ENCODE measurements at regions not wholly inside any gene's neighbourhood (a gene's known extent, or its start where the extent isn't known, plus 50 kb on each side); places are given as distances from the start of the nearest gene placed in this dataset.
A peak's percentile ranks its signal among the peaks of the same experiment; 100 is the strongest.
"Not testable (repeated sequence)": the region's sequence is repeated elsewhere in the genome, so short reads cannot be mapped to it uniquely, and the experiment has no call there.

GRCh38 chr6:80535914-80536565, 429.6 kb downstream of the BCKDHB start:
- H3K4me1 ChIP-seq (ENCODE audit: control insufficient read depth, insufficient read depth, low read length), result peaks cover 16% of the 10 kb centered on the region
- no peaks in the 10 kb centered on the region for H3K36me3 ChIP-seq (ENCODE audit: insufficient read depth, low read length)
- no peak overlapping the region for H3K4me3 ChIP-seq (ENCODE audit: low read length)
- H3K4me2 ChIP-seq (ENCODE audit: low read length), result no peak overlapping the region
- H3K27me3 ChIP-seq (ENCODE audit: control insufficient read depth, insufficient read depth, low read length), result no peaks in the 10 kb centered on the region
- peaks cover 3% of the 10 kb centered on the region for H3K9me3 ChIP-seq (replicated peaks; ENCODE audit: low read length)
- H3K9ac ChIP-seq (ENCODE audit: low read depth, low read length), result no peak overlapping the region

DNA sequence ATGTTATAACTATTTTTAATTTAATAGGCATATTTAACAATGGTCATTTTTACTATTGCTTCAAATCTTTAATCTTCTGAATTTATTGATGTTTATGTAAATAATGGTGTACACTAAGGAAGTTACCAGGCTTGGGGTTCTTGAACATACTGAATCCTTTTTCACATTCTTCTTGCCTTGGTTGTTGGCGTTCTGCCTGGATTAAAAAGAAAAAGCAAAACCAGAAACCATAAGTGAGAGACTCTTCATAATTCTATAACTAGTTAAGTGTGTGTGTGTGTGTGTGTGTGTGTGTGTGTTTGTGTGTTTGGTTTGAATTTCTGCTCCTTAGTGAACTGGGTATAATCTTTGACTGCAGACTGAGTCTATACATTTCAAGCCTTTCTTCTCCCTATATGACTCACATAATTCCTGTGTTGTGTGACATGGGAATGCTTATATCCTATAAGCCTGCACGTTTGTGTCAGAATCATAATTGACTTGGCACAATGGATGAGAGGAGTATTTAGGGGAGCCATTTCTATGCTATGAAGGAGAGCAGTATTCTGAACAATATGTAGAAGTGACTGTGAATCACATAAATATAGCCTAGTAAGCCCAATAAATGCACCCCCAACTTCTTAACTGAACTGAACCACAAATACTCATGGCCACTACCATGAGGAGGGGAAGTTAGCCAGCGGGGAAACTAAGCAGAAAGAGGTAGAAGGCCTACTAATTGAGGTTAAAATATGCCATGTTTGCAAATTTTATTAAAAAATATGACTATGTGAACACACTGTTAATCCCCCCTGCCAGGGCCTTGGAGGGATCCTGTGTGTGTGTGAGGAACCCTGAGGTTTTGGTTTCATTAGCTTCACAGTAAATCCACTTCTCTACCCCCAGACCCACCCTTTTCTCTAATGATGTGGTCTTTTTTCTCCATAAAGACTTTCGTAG, 425.5 kb downstream of the BCKDHB start:
- H3K4me3 ChIP-seq (ENCODE audit: low read length), result no peak overlapping the region
- no peaks in the 10 kb centered on the region for H3K27me3 ChIP-seq (ENCODE audit: control insufficient read depth, insufficient read depth, low read length)
- no peaks in the 10 kb centered on the region for H3K36me3 ChIP-seq (ENCODE audit: insufficient read depth, low read length)
- no peak overlapping the region for H3K9ac ChIP-seq (ENCODE audit: low read depth, low read length)
- H3K4me1 ChIP-seq (ENCODE audit: control insufficient read depth, insufficient read depth, low read length), result no peaks in the 10 kb centered on the region
- H3K4me2 ChIP-seq (ENCODE audit: low read length), result no peak overlapping the region
- peaks cover 3% of the 10 kb centered on the region for H3K9me3 ChIP-seq (replicated peaks; ENCODE audit: low read length)

DNA sequence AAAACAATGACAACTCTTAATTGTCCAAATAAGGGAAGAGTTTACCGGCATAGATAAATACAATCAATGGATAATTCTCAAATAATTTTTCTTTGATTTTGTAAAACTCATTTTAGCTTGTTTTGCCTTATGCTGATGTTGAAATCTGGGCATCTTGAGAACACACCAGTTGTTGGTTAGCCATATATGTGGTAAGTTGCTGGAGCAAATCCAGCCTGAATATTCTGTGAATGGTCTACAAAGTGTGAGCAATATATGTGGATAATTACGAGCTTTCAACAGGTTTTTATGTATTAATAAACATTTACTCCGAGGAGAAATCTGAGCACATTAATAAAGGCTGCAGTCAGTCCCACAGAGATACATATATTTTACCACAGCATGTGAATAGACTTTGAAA, 423.6 kb downstream of the BCKDHB start:
- H3K36me3 ChIP-seq (ENCODE audit: insufficient read depth, low read length), result no peaks in the 10 kb centered on the region
- no peak overlapping the region for H3K4me3 ChIP-seq (ENCODE audit: low read length)
- H3K9me3 ChIP-seq (replicated peaks; ENCODE audit: low read length), result no peaks in the 10 kb centered on the region
- H3K4me2 ChIP-seq (ENCODE audit: low read length), result no peak overlapping the region
- H3K27me3 ChIP-seq (ENCODE audit: control insufficient read depth, insufficient read depth, low read length), result no peaks in the 10 kb centered on the region
- H3K4me1 ChIP-seq (ENCODE audit: control insufficient read depth, insufficient read depth, low read length), result no peaks in the 10 kb centered on the region
- no peak overlapping the region for H3K9ac ChIP-seq (ENCODE audit: low read depth, low read length)

DNA sequence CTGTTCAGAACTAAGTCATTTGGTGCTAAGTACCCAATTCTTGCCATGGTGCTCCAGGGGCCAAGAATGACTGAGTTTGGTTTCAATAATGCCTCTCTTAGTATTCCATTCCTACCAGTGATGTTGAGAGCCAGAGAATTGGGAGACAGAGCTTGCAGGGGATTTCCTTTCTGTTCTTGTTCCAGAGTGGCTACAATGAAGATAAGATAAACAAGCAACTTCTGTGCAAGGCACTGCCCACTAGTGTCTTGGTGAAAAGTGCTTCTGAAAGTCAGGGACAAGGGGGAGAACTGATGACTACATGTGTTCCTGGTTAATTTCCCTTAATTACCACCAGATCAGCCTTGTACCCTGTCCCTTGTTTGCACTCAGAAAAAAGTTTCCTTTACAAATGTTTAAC, 421.6 kb downstream of the BCKDHB start:
- Histone ChIP-seq H3K9me3 (replicated peaks; ENCODE audit: low read length) (no peaks in the 10 kb centered on the region), H3K4me2 (ENCODE audit: low read length) (no peak overlapping the region), H3K36me3 (ENCODE audit: insufficient read depth, low read length) (no peaks in the 10 kb centered on the region), H3K4me3 (ENCODE audit: low read length) (no peak overlapping the region), H3K9ac (ENCODE audit: low read depth, low read length) (no peak overlapping the region), H3K4me1 (ENCODE audit: control insufficient read depth, insufficient read depth, low read length) (peaks cover 11% of the 10 kb centered on the region), H3K27me3 (ENCODE audit: control insufficient read depth, insufficient read depth, low read length) (no peaks in the 10 kb centered on the region)

- H3K36me3 ChIP-seq (ENCODE audit: insufficient read depth, low read length), result no peaks in the 10 kb centered on the region
- H3K27me3 ChIP-seq (ENCODE audit: control insufficient read depth, insufficient read depth, low read length), result no peaks in the 10 kb centered on the region
- H3K4me3 ChIP-seq (ENCODE audit: low read length), result no peak overlapping the region
- no peaks in the 10 kb centered on the region for H3K9me3 ChIP-seq (replicated peaks; ENCODE audit: low read length)
- H3K4me1 ChIP-seq (ENCODE audit: control insufficient read depth, insufficient read depth, low read length), result peaks cover 16% of the 10 kb centered on the region
- no peak overlapping the region for H3K4me2 ChIP-seq (ENCODE audit: low read length)
- no peak overlapping the region for H3K9ac ChIP-seq (ENCODE audit: low read depth, low read length)
These were observed 421.1 kb downstream of the BCKDHB start for GRCh38 chr6:80527552-80528052.

DNA sequence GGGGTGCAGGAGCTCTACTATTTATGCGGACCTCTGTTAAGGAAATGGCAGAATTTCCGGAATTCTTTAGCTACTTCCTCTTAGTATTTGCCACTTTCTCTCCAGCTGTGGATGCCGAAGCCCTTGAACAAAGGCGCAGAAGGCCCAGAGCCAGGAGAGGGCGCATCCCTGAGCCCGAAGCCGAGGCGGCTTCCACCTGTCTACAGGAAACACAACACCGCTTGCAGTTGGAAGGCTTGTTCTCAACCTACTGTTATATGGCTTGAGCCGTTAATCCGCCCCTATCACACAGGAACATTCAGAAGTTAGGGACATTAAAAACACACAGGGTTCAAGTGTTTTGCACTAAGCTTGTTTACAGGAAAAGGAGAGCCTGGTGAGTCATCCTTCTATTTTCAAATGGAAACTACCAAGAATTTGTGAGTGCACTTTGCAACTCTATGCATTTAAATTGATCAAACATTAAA, 417.1 kb downstream of the BCKDHB start:
- H3K4me3 ChIP-seq (ENCODE audit: low read length), result no peak overlapping the region
- peak overlapping the region; percentile 44 for H3K4me2 ChIP-seq (ENCODE audit: low read length)
- H3K9me3 ChIP-seq (replicated peaks; ENCODE audit: low read length), result no peaks in the 10 kb centered on the region
- H3K27me3 ChIP-seq (ENCODE audit: control insufficient read depth, insufficient read depth, low read length), result no peaks in the 10 kb centered on the region
- H3K9ac ChIP-seq (ENCODE audit: low read depth, low read length), result no peak overlapping the region
- H3K4me1 ChIP-seq (ENCODE audit: control insufficient read depth, insufficient read depth, low read length), result peaks cover 34% of the 10 kb centered on the region
- no peaks in the 10 kb centered on the region for H3K36me3 ChIP-seq (ENCODE audit: insufficient read depth, low read length)

DNA sequence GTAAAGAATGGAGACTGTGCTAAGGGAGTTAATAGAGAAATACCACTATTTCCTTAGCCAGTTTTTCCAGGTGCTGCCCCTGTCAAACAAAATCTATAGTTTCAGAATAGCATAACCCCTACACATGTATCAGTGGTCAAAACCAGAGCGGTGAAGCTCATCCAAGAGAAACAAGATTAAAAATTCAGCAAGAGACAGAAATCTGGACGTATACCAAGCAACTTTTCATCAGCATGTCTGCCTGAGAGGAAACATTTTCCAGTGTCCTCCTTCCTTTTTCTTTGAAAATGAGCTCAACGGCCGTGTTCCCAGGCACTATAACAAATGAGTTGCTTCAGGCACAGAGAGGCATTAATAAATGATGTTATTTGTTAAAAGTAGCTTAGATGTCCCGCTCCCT, 416.5 kb downstream of the BCKDHB start:
- H3K4me1 ChIP-seq (ENCODE audit: control insufficient read depth, insufficient read depth, low read length), result peaks cover 34% of the 10 kb centered on the region
- no peak overlapping the region for H3K4me3 ChIP-seq (ENCODE audit: low read length)
- no peaks in the 10 kb centered on the region for H3K36me3 ChIP-seq (ENCODE audit: insufficient read depth, low read length)
- no peaks in the 10 kb centered on the region for H3K27me3 ChIP-seq (ENCODE audit: control insufficient read depth, insufficient read depth, low read length)
- no peaks in the 10 kb centered on the region for H3K9me3 ChIP-seq (replicated peaks; ENCODE audit: low read length)
- peak overlapping the region; percentile 44 for H3K4me2 ChIP-seq (ENCODE audit: low read length)
- H3K9ac ChIP-seq (ENCODE audit: low read depth, low read length), result no peak overlapping the region

GRCh38 chr6:80522576-80522975, 416.1 kb downstream of the BCKDHB start:
- no peaks in the 10 kb centered on the region for H3K9me3 ChIP-seq (replicated peaks; ENCODE audit: low read length)
- H3K4me2 ChIP-seq (ENCODE audit: low read length), result no peak overlapping the region
- no peaks in the 10 kb centered on the region for H3K36me3 ChIP-seq (ENCODE audit: insufficient read depth, low read length)
- peaks cover 34% of the 10 kb centered on the region for H3K4me1 ChIP-seq (ENCODE audit: control insufficient read depth, insufficient read depth, low read length)
- H3K9ac ChIP-seq (ENCODE audit: low read depth, low read length), result no peak overlapping the region
- H3K27me3 ChIP-seq (ENCODE audit: control insufficient read depth, insufficient read depth, low read length), result no peaks in the 10 kb centered on the region
- no peak overlapping the region for H3K4me3 ChIP-seq (ENCODE audit: low read length)

GRCh38 chr6:80519811-80520594, 413.5 kb downstream of the BCKDHB start:
- no peak overlapping the region for H3K4me2 ChIP-seq (ENCODE audit: low read length)
- no peaks in the 10 kb centered on the region for H3K9me3 ChIP-seq (replicated peaks; ENCODE audit: low read length)
- no peak overlapping the region for H3K9ac ChIP-seq (ENCODE audit: low read depth, low read length)
- peaks cover 34% of the 10 kb centered on the region for H3K4me1 ChIP-seq (ENCODE audit: control insufficient read depth, insufficient read depth, low read length)
- H3K4me3 ChIP-seq (ENCODE audit: low read length), result no peak overlapping the region
- no peaks in the 10 kb centered on the region for H3K27me3 ChIP-seq (ENCODE audit: control insufficient read depth, insufficient read depth, low read length)
- H3K36me3 ChIP-seq (ENCODE audit: insufficient read depth, low read length), result no peaks in the 10 kb centered on the region

- H3K27me3 ChIP-seq (ENCODE audit: control insufficient read depth, insufficient read depth, low read length), result no peaks in the 10 kb centered on the region
- H3K4me1 ChIP-seq (ENCODE audit: control insufficient read depth, insufficient read depth, low read length), result peaks cover 17% of the 10 kb centered on the region
- no peaks in the 10 kb centered on the region for H3K9me3 ChIP-seq (replicated peaks; ENCODE audit: low read length)
- H3K9ac ChIP-seq (ENCODE audit: low read depth, low read length), result no peak overlapping the region
- no peaks in the 10 kb centered on the region for H3K36me3 ChIP-seq (ENCODE audit: insufficient read depth, low read length)
- H3K4me2 ChIP-seq (ENCODE audit: low read length), result no peak overlapping the region
- H3K4me3 ChIP-seq (ENCODE audit: low read length), result no peak overlapping the region
These were observed 411.1 kb downstream of the BCKDHB start for GRCh38 chr6:80517525-80517924.

DNA sequence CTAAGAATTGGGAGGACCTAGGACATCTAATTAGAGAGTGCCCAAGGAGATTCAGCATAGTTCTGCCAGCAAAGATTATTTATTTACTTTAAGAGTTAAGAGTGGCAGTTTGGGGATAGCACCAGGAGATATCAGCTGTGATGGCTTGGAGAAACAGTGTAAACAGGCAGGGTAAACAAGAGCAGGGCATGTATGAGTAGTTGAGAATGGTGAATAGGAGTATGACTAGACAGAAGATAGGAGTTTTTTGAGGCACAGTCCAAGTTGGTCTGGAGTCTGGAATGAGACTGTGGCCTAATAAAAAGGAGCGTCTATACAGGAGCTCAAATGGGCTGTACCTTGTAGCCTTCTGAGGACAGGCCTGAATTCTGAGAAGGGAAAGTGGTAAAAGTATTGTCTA, 404.1 kb downstream of the BCKDHB start:
- not testable (repeated sequence) for H3K4me2 ChIP-seq (ENCODE audit: low read length); H3K9ac ChIP-seq (ENCODE audit: low read depth, low read length); H3K4me1 ChIP-seq (ENCODE audit: control insufficient read depth, insufficient read depth, low read length); H3K36me3 ChIP-seq (ENCODE audit: insufficient read depth, low read length); H3K4me3 ChIP-seq (ENCODE audit: low read length); H3K27me3 ChIP-seq (ENCODE audit: control insufficient read depth, insufficient read depth, low read length); H3K9me3 ChIP-seq (replicated peaks; ENCODE audit: low read length)
